ENCODE measurements at regions not wholly inside any gene's neighbourhood (a gene's known extent, or its start where the extent isn't known, plus 50 kb on each side); places are given as distances from the start of the nearest gene placed in this dataset.

GRCh38 chr7:113783403-113783802 is 135.4 kb downstream of the PPP1R3A start:
- no peak for DNase-seq
- WGBS (ENCODE audit: insufficient coverage), result no CpG with 5 or more reads among the region's 4 CpGs

GRCh38 chr7:113775804-113776203 is 143.0 kb downstream of the PPP1R3A start:
- H3K36me3 Mint-ChIP-seq, result no peaks in the 10 kb centered on the region
- no peak for TF ChIP-seq CTCF (IDR thresholded peaks at IDR 0.05)
- Histone ChIP-seq H3K36me3 (replicated peaks in 1 of 2; ENCODE audit: control insufficient read depth in 1 of 2, insufficient read depth in 2 of 2, low read length in 2 of 2) (no peaks in the 10 kb centered on the region), H3K4me1 (ENCODE audit: control insufficient read depth in 1 of 2, insufficient read depth in 2 of 2, low read length in 2 of 2) (no peaks in the 10 kb centered on the region), H3K27me3 (ENCODE audit: control insufficient read depth in 2 of 2, insufficient read depth in 2 of 2, low read length in 2 of 2) (no peaks in the 10 kb centered on the region), H2AFZ (ENCODE audit: insufficient read depth, low read depth, low read length, poor library complexity, severe bottlenecking) (no peak overlapping the region), H3K9ac (ENCODE audit: insufficient read depth, low read length, poor library complexity, severe bottlenecking) (no peak overlapping the region), H3K4me3 (replicated peaks in 1 of 3; ENCODE audit: low read depth in 2 of 3, low read length in 3 of 3) (no peak overlapping the region), H3K27ac (ENCODE audit: low read depth in 1 of 2, low read length in 2 of 2) (no peak overlapping the region), H3K79me2 (ENCODE audit: insufficient read depth, low read length) (no peaks in the 10 kb centered on the region), H3K9me3 (replicated peaks in 1 of 2; ENCODE audit: control insufficient read depth in 1 of 2, insufficient read depth in 1 of 2, low read length in 2 of 2) (no peaks in the 10 kb centered on the region), H4K20me1 (ENCODE audit: insufficient read depth, low read length) (no peaks in the 10 kb centered on the region), H3K4me2 (replicated peaks; ENCODE audit: extremely low read depth, low read length, poor library complexity, severe bottlenecking) (no peak overlapping the region)
- H3K4me3 Mint-ChIP-seq, result no peak overlapping the region
- no peaks in the 10 kb centered on the region for H3K9me3 Mint-ChIP-seq
- intact Hi-C loops (cut with micrococcal nuclease), result no loop called here
- H3K4me1 Mint-ChIP-seq, result peaks cover 3% of the 10 kb centered on the region
- no peaks in the 10 kb centered on the region for H3K27me3 Mint-ChIP-seq (ENCODE audit: low read depth in 3 of 3)
- no peak overlapping the region for H3K27ac Mint-ChIP-seq
- no peak for DNase-seq
- 90% methylated on average over 1 of the region's 1 CpG for WGBS (ENCODE audit: insufficient coverage)

More at GRCh38 chr7:113783403-113783802, 135.4 kb downstream of the PPP1R3A start:
- no peak overlapping the region for H3K27ac Mint-ChIP-seq
- H4K20me1 ChIP-seq (ENCODE audit: insufficient read depth, low read length), result no peaks in the 10 kb centered on the region
- no peak overlapping the region for H3K9ac ChIP-seq (ENCODE audit: insufficient read depth, low read length, poor library complexity, severe bottlenecking)
- H3K27me3 Mint-ChIP-seq (ENCODE audit: low read depth in 3 of 3), result no peaks in the 10 kb centered on the region
- no peaks in the 10 kb centered on the region for H3K36me3 ChIP-seq (replicated peaks in 1 of 2; ENCODE audit: control insufficient read depth in 1 of 2, insufficient read depth in 2 of 2, low read length in 2 of 2)
- H3K4me3 Mint-ChIP-seq, result no peak overlapping the region
- TF ChIP-seq CTCF (IDR thresholded peaks at IDR 0.05), result no peak
- no peak overlapping the region for H3K4me2 ChIP-seq (replicated peaks; ENCODE audit: extremely low read depth, low read length, poor library complexity, severe bottlenecking)
- H3K27ac ChIP-seq (ENCODE audit: low read depth in 1 of 2, low read length in 2 of 2), result no peak overlapping the region
- no peak overlapping the region for H3K4me3 ChIP-seq (replicated peaks in 1 of 3; ENCODE audit: low read depth in 2 of 3, low read length in 3 of 3)
- H3K9me3 ChIP-seq (replicated peaks in 1 of 2; ENCODE audit: control insufficient read depth in 1 of 2, insufficient read depth in 1 of 2, low read length in 2 of 2), result peaks cover 0 to 4% of the 10 kb centered on the region in 2 donors
- peaks cover 5% of the 10 kb centered on the region for H3K4me1 Mint-ChIP-seq
- H3K36me3 Mint-ChIP-seq, result no peaks in the 10 kb centered on the region
- intact Hi-C loops (cut with micrococcal nuclease), result no loop called here
- H3K9me3 Mint-ChIP-seq, result peaks cover 0 to 5% (median 0%) of the 10 kb centered on the region in 7 donors
- no peaks in the 10 kb centered on the region for H3K79me2 ChIP-seq (ENCODE audit: insufficient read depth, low read length)
- H3K27me3 ChIP-seq (ENCODE audit: control insufficient read depth in 2 of 2, insufficient read depth in 2 of 2, low read length in 2 of 2), result no peaks in the 10 kb centered on the region
- H3K4me1 ChIP-seq (ENCODE audit: control insufficient read depth in 1 of 2, insufficient read depth in 2 of 2, low read length in 2 of 2), result peaks cover 0 to 4% of the 10 kb centered on the region in 2 donors
- no peak overlapping the region for H2AFZ ChIP-seq (ENCODE audit: insufficient read depth, low read depth, low read length, poor library complexity, severe bottlenecking)

All from CD14-positive monocyte (primary cell).